C4-2B (cell line): ENCODE measurements at regions not wholly inside any gene's neighbourhood (a gene's known extent, or its start where the extent isn't known, plus 50 kb on each side); places are given as distances from the start of the nearest gene placed in this dataset.

Experiments used
- ZFX ChIP-seq: fragments of 450-650 bp; IDR thresholded peaks from 2 replicates; pipeline ENCODE4 v1.6.1; 2017
- TF ChIP-seq, protein P1 (sequence below): fragments of 450-650 bp; conservative IDR thresholded peaks from 2 replicates; pipeline ENCODE4 v1.5.1; 2017; ENCODE audit warnings: mild to moderate bottlenecking

DNA sequence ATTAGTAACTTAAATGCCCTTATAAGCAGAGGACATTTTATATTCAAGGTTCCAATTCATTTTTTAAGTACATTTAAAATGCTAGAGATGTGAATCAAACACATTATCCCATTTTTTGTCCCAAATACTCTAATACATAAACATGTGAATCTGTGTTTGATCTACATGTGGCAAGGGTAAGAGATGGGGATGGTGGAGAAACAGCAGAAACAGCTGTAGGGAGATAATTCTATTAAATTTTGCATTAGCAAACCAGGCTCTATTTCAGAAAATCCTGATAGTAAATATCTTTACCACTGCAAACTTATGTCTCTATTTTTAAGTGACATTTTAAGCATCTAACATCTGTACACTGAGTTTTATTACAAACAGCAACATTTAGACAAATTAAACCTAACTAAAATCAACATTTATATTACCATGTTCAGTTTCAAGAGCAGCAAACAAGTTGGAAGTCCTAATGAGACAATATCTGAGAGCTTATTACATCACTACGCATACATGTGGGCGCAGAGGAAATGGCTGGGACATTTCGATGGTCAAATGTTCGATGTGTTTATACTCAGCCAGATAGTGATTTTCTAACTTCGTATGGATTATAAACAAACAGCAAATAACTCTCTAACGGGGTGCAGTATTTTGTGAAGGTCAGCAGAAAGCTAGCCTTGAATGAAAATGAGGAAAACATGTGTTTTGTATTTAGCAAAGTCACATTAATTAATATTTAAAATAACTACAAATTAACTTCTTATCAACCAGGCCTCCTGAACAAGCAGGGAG is 165.1 kb downstream of the GJA1 start:
- TF ChIP-seq, protein P1, sequence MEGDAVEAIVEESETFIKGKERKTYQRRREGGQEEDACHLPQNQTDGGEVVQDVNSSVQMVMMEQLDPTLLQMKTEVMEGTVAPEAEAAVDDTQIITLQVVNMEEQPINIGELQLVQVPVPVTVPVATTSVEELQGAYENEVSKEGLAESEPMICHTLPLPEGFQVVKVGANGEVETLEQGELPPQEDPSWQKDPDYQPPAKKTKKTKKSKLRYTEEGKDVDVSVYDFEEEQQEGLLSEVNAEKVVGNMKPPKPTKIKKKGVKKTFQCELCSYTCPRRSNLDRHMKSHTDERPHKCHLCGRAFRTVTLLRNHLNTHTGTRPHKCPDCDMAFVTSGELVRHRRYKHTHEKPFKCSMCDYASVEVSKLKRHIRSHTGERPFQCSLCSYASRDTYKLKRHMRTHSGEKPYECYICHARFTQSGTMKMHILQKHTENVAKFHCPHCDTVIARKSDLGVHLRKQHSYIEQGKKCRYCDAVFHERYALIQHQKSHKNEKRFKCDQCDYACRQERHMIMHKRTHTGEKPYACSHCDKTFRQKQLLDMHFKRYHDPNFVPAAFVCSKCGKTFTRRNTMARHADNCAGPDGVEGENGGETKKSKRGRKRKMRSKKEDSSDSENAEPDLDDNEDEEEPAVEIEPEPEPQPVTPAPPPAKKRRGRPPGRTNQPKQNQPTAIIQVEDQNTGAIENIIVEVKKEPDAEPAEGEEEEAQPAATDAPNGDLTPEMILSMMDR, result no peak
- no peak for TF ChIP-seq ZFX
